GM12875 (cell line): ENCODE measurements at regions not wholly inside any gene's neighbourhood (a gene's known extent, or its start where the extent isn't known, plus 50 kb on each side); places are given as distances from the start of the nearest gene placed in this dataset.

Experiments used
- H3K4me3 ChIP-seq: one replicate; pipeline ENCODE4 v1.5.1; 2011; ENCODE audit warnings: low read depth, low read length, control low read depth
- CTCF ChIP-seq: IDR thresholded peaks from 2 replicates; pipeline ENCODE4 v1.5.1; 2011; ENCODE audit warnings: low read depth, mild to moderate bottlenecking, control low read depth, inconsistent platforms, low read length, moderate library complexity, borderline replicate concordance; ENCODE audit not compliant: insufficient read depth

GRCh38 chr4:137583671-137584070, 51.4 kb upstream of the PCDH18 start:
- no peak for TF ChIP-seq CTCF
- H3K4me3 ChIP-seq, result no peak overlapping the region
